CD14-positive monocyte (primary cell): ENCODE measurements at regions not wholly inside any gene's neighbourhood (a gene's known extent, or its start where the extent isn't known, plus 50 kb on each side); places are given as distances from the start of the nearest gene placed in this dataset.

ENCODE experiments used
- DNase-seq, 3 donors: peaks; one replicate each; pipeline ENCODE4 v3.0.0-alpha.2; 2011 to 2022
- H2AFZ ChIP-seq: 2 replicates; pipeline ENCODE4 v1.6.0; 2012; ENCODE audit warnings: mild to moderate bottlenecking, low read depth, low read length, inconsistent platforms; ENCODE audit not compliant: insufficient read depth, poor library complexity, severe bottlenecking
- H3K27ac ChIP-seq, 2 donors: 1 replicate in 1 of 2; 2 replicates in 1 of 2; pipeline ENCODE4 v1.5.1; 2012 to 2013; ENCODE audit warnings: low read length in 2 of 2, control low read depth in 1 of 2, inconsistent platforms in 1 of 2, low read depth in 1 of 2, mild to moderate bottlenecking in 1 of 2
- H3K27me3 ChIP-seq, 2 donors: one replicate each; pipeline versions ENCODE4 v1.6.0 to v1.6.1; 2011 to 2013; ENCODE audit warnings: low read length in 2 of 2; ENCODE audit not compliant: control insufficient read depth in 2 of 2, insufficient read depth in 2 of 2
- H3K36me3 ChIP-seq, 2 donors: replicated peaks in 1 of 2; 1 replicate in 1 of 2; 2 replicates in 1 of 2; pipeline versions ENCODE4 v1.5.1 to v1.6.1; 2012 to 2013; ENCODE audit warnings: low read length in 2 of 2, control low read depth in 1 of 2, inconsistent platforms in 1 of 2, mild to moderate bottlenecking in 1 of 2; ENCODE audit not compliant: insufficient read depth in 2 of 2, control insufficient read depth in 1 of 2
- H3K4me1 ChIP-seq, 2 donors: 1 replicate in 1 of 2; 2 replicates in 1 of 2; pipeline versions ENCODE4 v1.5.1 to v1.6.1; 2012 to 2013; ENCODE audit warnings: low read length in 2 of 2, control low read depth in 1 of 2, inconsistent platforms in 1 of 2, mild to moderate bottlenecking in 1 of 2, moderate library complexity in 1 of 2; ENCODE audit not compliant: insufficient read depth in 2 of 2, control insufficient read depth in 1 of 2
- H3K4me2 ChIP-seq: replicated peaks from 2 replicates; pipeline ENCODE3; 2012; ENCODE audit warnings: low read length, moderate library complexity, mild to moderate bottlenecking; ENCODE audit not compliant: poor library complexity, severe bottlenecking; ENCODE audit errors: extremely low read depth
- H3K4me3 ChIP-seq, 3 experiments: fragments of 200-600 bp in 1 of 3; sonication (generic) in 1 of 3; replicated peaks in 1 of 3; 1 replicate in 2 of 3; 2 replicates in 1 of 3; pipeline ENCODE4 v1.5.1; 2011 to 2013; ENCODE audit warnings: low read length in 3 of 3, mild to moderate bottlenecking in 3 of 3, control low read depth in 2 of 3, low read depth in 2 of 3, inconsistent platforms in 1 of 3, moderate library complexity in 1 of 3
- H3K79me2 ChIP-seq: 2 replicates; pipeline ENCODE4 v1.6.0; 2012; ENCODE audit warnings: mild to moderate bottlenecking, control low read depth, inconsistent platforms, low read length, moderate library complexity; ENCODE audit not compliant: insufficient read depth
- H3K9ac ChIP-seq: 2 replicates; pipeline ENCODE4 v1.6.0; 2017; ENCODE audit warnings: low read length, mild to moderate bottlenecking; ENCODE audit not compliant: insufficient read depth, poor library complexity, severe bottlenecking
- H3K9me3 ChIP-seq, 2 donors: replicated peaks in 1 of 2; 1 replicate in 1 of 2; 2 replicates in 1 of 2; pipeline versions ENCODE4 v1.5.1 to v1.6.1; 2012 to 2013; ENCODE audit warnings: low read length in 2 of 2, control low read depth in 1 of 2; ENCODE audit not compliant: control insufficient read depth in 1 of 2, insufficient read depth in 1 of 2
- H4K20me1 ChIP-seq: 2 replicates; pipeline ENCODE4 v1.6.0; 2012; ENCODE audit warnings: mild to moderate bottlenecking, low read length, control low read depth, moderate library complexity; ENCODE audit not compliant: insufficient read depth
- H3K27ac Mint-ChIP-seq, 7 donors: one replicate each; pipeline ENCODE4 v1.8.0; 2020; ENCODE audit warnings: mild to moderate bottlenecking in 7 of 7, mixed read lengths in 7 of 7, moderate library complexity in 6 of 7, inconsistent platforms in 2 of 7
- H3K27me3 Mint-ChIP-seq, 3 donors: one replicate each; pipeline ENCODE4 v1.8.0; 2021 to 2022; ENCODE audit warnings: low read depth in 3 of 3, mild to moderate bottlenecking in 3 of 3, mixed read lengths in 3 of 3, moderate library complexity in 3 of 3, inconsistent platforms in 1 of 3
- H3K36me3 Mint-ChIP-seq, 2 donors: one replicate each; pipeline ENCODE4 v1.8.0; 2020; ENCODE audit warnings: mixed read lengths in 2 of 2, inconsistent platforms in 1 of 2, mild to moderate bottlenecking in 1 of 2
- H3K4me1 Mint-ChIP-seq: one replicate; pipeline ENCODE4 v1.8.0; 2020; ENCODE audit warnings: mild to moderate bottlenecking, mixed read lengths
- H3K4me3 Mint-ChIP-seq, 2 donors: one replicate each; pipeline ENCODE4 v1.8.0; 2020; ENCODE audit warnings: mild to moderate bottlenecking in 2 of 2, mixed read lengths in 2 of 2, moderate library complexity in 1 of 2
- H3K9me3 Mint-ChIP-seq, 7 donors: one replicate each; pipeline ENCODE4 v1.8.0; 2020 to 2022; ENCODE audit warnings: mixed read lengths in 7 of 7, mild to moderate bottlenecking in 6 of 7, moderate library complexity in 6 of 7, inconsistent platforms in 2 of 7
- CTCF ChIP-seq: fragments of 200-600 bp; IDR thresholded peaks from one replicate; pipeline ENCODE4 v1.8.0; 2022; ENCODE audit warnings: antibody characterized with exemption, mild to moderate bottlenecking
- WGBS: methylation state at CpG from one replicate; pipeline ENCODE4 v1.1.5; 2013; ENCODE audit warnings: missing lambda C conversion rate; ENCODE audit not compliant: insufficient coverage; 5-methylcytosine and 5-hydroxymethylcytosine counted together
- intact Hi-C, 2 donors: fragments of 100-400 bp; cut with micrococcal nuclease; formaldehyde crosslinking; loops; one replicate each; pipeline versions ENCODE4 v1.15.0 to v1.15.1; 2023

- Histone ChIP-seq H3K79me2 (no peaks in the 10 kb centered on the region), H3K27me3 (no peaks in the 10 kb centered on the region), H4K20me1 (no peaks in the 10 kb centered on the region), H3K9me3 (no peaks in the 10 kb centered on the region), H3K4me3 (no peak overlapping the region), H3K9ac (no peak overlapping the region), H3K4me2 (no peak overlapping the region), H3K4me1 (no peaks in the 10 kb centered on the region), H3K36me3 (no peaks in the 10 kb centered on the region), H3K27ac (no peak overlapping the region), H2AFZ (no peak overlapping the region)
- H3K4me3 Mint-ChIP-seq: no peak overlapping the region
- no peak overlapping the region for H3K27ac Mint-ChIP-seq
- DNase-seq: no peak
- H3K36me3 Mint-ChIP-seq: no peaks in the 10 kb centered on the region
- 100% methylated on average over 4 of the region's 4 CpGs for WGBS
- H3K9me3 Mint-ChIP-seq: peaks cover 0 to 3% (median 2%) of the 10 kb centered on the region in 7 donors
- TF ChIP-seq CTCF: no peak
- intact Hi-C loops: no loop called here
- peaks cover 0 to 3% (median 1%) of the 10 kb centered on the region in 3 donors for H3K27me3 Mint-ChIP-seq
- H3K4me1 Mint-ChIP-seq: no peaks in the 10 kb centered on the region
Observed at GRCh38 chr2:120619579-120619978, 116.1 kb upstream of the GLI2 start.

- DNase-seq: no peak
- intact Hi-C loops: no loop called here
- Histone ChIP-seq H3K27ac (no peak overlapping the region), H3K79me2 (no peaks in the 10 kb centered on the region), H3K4me1 (no peaks in the 10 kb centered on the region), H3K36me3 (no peaks in the 10 kb centered on the region), H4K20me1 (no peaks in the 10 kb centered on the region), H3K9ac (no peak overlapping the region), H3K4me2 (no peak overlapping the region), H3K9me3 (no peaks in the 10 kb centered on the region), H3K27me3 (no peaks in the 10 kb centered on the region), H2AFZ (no peak overlapping the region), H3K4me3 (no peak overlapping the region)
- peaks cover 0 to 6% (median under 1%) of the 10 kb centered on the region in 3 donors for H3K27me3 Mint-ChIP-seq
- no peak overlapping the region for H3K27ac Mint-ChIP-seq
- peaks cover 0 to 3% (median 2%) of the 10 kb centered on the region in 7 donors for H3K9me3 Mint-ChIP-seq
- H3K4me3 Mint-ChIP-seq: no peak overlapping the region
- H3K4me1 Mint-ChIP-seq: no peaks in the 10 kb centered on the region
- 100% methylated on average over 2 of the region's 4 CpGs for WGBS
- TF ChIP-seq CTCF: no peak
- H3K36me3 Mint-ChIP-seq: no peaks in the 10 kb centered on the region
Observed at GRCh38 chr2:120620025-120620793, 115.5 kb upstream of the GLI2 start.
